Fibroblast of pulmonary artery (primary cell): ENCODE measurements at regions not wholly inside any gene's neighbourhood (a gene's known extent, or its start where the extent isn't known, plus 50 kb on each side); places are given as distances from the start of the nearest gene placed in this dataset.

Experiments used
- DNase-seq: peaks from one replicate; pipeline ENCODE4 v3.0.0-alpha.2; 2010; ENCODE audit warnings: low read depth
- H3K4me3 ChIP-seq: replicated peaks from 2 replicates; pipeline ENCODE4 v1.5.1; 2011; ENCODE audit warnings: low read depth, mild to moderate bottlenecking, control low read depth, low read length, moderate library complexity
- CTCF ChIP-seq: IDR thresholded peaks from 2 replicates; pipeline ENCODE4 v1.5.1; 2011; ENCODE audit warnings: mild to moderate bottlenecking, control low read depth, low read length, inconsistent platforms; ENCODE audit errors: missing control alignments

GRCh38 chr1:55831759-55832158 is 616.6 kb upstream of the USP24 start:
- DNase-seq, result no peak
- no peak overlapping the region for H3K4me3 ChIP-seq
- no peak for TF ChIP-seq CTCF

DNA sequence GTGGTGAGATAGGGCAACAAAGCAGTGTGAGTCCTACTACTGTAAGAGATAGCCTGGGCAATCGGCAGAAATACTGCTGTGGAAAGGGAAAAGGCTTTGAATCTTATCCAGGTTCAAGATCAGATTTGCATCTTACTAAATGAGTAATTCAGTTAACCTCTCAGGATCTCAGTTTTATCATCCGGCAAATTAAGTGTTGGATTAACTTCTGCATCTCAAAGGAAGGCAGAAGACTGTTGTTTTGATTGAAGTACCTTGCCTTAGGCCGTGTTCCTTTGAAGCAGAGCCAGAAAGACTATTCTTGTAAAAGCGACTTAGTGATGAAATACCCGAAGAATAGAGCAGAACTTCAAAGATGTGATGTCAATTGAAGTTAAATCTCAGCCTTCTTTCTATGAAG is 612.9 kb upstream of the USP24 start:
- no peak for DNase-seq
- no peak for TF ChIP-seq CTCF
- H3K4me3 ChIP-seq, result no peak overlapping the region

DNA sequence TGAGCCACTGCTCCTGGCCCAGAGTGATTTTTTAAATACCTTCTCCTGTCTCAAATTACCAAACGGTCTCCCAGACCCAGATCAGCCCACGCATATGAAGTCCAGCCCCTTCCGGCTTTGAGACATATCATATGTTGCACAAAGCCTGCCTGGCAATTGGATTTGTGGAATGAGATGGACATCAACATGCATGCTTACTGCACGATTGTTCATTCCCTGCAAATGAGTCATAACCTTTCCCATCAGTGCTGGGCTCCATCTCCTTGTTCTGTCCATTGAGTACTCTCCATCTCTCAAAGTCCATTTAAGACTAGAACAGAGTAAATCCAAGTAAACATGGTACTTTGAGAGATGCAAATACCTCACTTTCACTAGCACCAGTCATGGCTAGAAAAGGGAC is 612.2 kb upstream of the USP24 start:
- DNase-seq, result peak; percentile 97
- TF ChIP-seq CTCF, result no peak
- H3K4me3 ChIP-seq, result no peak overlapping the region

DNA sequence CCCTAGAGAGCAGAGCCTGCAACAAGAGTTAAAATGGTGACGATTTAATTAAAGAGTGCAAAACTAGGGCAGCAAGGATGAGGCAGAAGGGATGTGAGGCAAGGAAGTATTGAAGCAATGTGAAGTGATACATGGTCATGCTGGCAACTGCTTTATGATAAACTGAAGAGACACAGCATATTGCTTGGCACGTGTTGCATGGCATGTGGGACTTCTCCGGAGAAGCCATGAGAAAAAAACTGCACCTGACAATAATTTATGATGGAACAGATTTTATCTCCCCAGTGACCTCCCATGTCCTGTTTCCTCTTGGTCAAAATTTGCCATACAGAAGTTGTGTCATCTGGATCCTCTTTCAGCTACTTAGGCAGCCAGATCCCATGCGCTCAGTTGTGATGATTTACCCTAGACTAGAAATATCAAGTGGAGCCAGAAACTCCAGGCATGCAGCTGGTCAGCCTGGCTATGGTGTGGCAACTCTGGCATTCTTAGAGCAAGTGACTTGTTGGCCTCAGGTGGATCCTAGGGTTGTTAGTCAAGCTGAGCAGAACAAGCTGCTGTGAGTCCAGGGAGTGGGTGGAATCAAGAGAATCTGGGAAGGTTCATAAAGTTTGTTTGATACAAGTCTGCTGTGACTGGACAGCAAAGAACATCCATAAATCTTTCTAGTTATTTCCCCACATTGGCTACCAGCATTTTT is 611.4 kb upstream of the USP24 start:
- no peak overlapping the region for H3K4me3 ChIP-seq
- no peak for DNase-seq
- no peak for TF ChIP-seq CTCF

DNA sequence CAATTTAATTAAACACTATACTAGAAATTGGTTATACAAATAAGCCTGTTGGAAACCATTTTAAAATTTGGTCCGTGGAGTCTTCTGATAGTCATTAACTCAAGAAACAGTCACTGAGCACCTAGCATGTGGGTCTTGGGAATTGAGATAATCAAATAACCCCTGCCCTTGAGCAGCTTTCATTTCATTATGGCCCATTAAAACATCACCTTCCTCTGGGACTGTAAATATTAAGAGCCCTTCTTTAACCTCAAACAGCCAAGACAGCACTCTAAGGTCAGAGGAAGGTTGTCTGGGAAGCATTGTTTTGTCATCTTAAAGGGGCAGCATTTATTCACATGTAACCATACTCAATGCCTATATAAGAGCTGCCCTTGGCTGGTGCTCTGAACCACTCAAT is 610.3 kb upstream of the USP24 start:
- H3K4me3 ChIP-seq, result no peak overlapping the region
- TF ChIP-seq CTCF, result no peak
- no peak for DNase-seq

DNA sequence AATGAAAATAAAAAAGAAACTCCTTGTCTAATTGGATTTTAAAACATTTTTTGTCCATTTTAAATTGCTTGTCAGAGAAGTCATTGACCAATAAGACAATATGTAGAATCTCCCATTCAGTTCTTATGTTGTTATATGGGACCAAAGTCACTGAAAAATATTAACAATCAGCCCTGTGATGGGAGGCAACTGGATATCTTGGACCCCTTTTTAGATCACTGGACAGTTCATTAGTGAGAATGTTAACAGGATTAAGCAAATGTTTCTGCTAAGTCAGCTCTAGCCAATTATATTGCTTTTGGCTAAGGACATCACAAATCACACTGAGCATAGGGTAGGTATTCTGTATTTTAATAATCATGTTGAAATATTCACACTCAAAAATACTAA is 609.1 kb upstream of the USP24 start:
- no peak for DNase-seq
- no peak overlapping the region for H3K4me3 ChIP-seq
- TF ChIP-seq CTCF, result no peak

- peak; percentile 42 for DNase-seq
- no peak overlapping the region for H3K4me3 ChIP-seq
- TF ChIP-seq CTCF, result no peak
Measured at GRCh38 chr1:55823541-55824250, 608.5 kb upstream of the USP24 start.
